ENCODE measurements at regions not wholly inside any gene's neighbourhood (a gene's known extent, or its start where the extent isn't known, plus 50 kb on each side); places are given as distances from the start of the nearest gene placed in this dataset.

GRCh38 chr1:230003409-230003808 is 63.6 kb upstream of the GALNT2 start:
- Mint-ChIP-seq H3K4me1 (no peaks in the 10 kb centered on the region), H3K4me3 (no peak overlapping the region), H3K9me3 (no peaks in the 10 kb centered on the region), H3K27ac (no peak overlapping the region), H3K36me3 (no peaks in the 10 kb centered on the region)
- no peak for ATAC-seq
- DNase-seq (ENCODE audit: low spot score in 2 of 2), result no peak

GRCh38 chr1:230005040-230005439 is 62.0 kb upstream of the GALNT2 start:
- Mint-ChIP-seq H3K4me3 (no peak overlapping the region), H3K9me3 (no peaks in the 10 kb centered on the region), H3K4me1 (no peaks in the 10 kb centered on the region), H3K36me3 (no peaks in the 10 kb centered on the region), H3K27ac (no peak overlapping the region)
- DNase-seq (ENCODE audit: low spot score in 2 of 2) (no peak), ATAC-seq (no peak)

- no peaks in the 10 kb centered on the region for H3K9me3 Mint-ChIP-seq
- no peaks in the 10 kb centered on the region for H3K4me1 Mint-ChIP-seq
- no peak overlapping the region for H3K4me3 Mint-ChIP-seq
- ATAC-seq (no peak), DNase-seq (ENCODE audit: low spot score in 2 of 2) (no peak)
- H3K27ac Mint-ChIP-seq, result no peak overlapping the region
- no peaks in the 10 kb centered on the region for H3K36me3 Mint-ChIP-seq
These were observed 58.3 kb upstream of the GALNT2 start for GRCh38 chr1:230008721-230009120.

GRCh38 chr1:230009611-230010313 is 57.3 kb upstream of the GALNT2 start:
- H3K27ac Mint-ChIP-seq, result no peak overlapping the region
- H3K36me3 Mint-ChIP-seq, result no peaks in the 10 kb centered on the region
- DNase-seq (ENCODE audit: low spot score in 2 of 2) (no peak), ATAC-seq (no peak)
- no peak overlapping the region for H3K4me3 Mint-ChIP-seq
- no peaks in the 10 kb centered on the region for H3K4me1 Mint-ChIP-seq
- H3K9me3 Mint-ChIP-seq, result no peaks in the 10 kb centered on the region

GRCh38 chr1:230010603-230011332 is 56.3 kb upstream of the GALNT2 start:
- ATAC-seq (no peak), DNase-seq (ENCODE audit: low spot score in 2 of 2) (no peak)
- no peaks in the 10 kb centered on the region for H3K4me1 Mint-ChIP-seq
- no peak overlapping the region for H3K4me3 Mint-ChIP-seq
- H3K27ac Mint-ChIP-seq, result no peak overlapping the region
- no peaks in the 10 kb centered on the region for H3K9me3 Mint-ChIP-seq
- H3K36me3 Mint-ChIP-seq, result no peaks in the 10 kb centered on the region

- Mint-ChIP-seq H3K4me1 (no peaks in the 10 kb centered on the region), H3K36me3 (no peaks in the 10 kb centered on the region), H3K4me3 (no peak overlapping the region), H3K27ac (no peak overlapping the region), H3K9me3 (no peaks in the 10 kb centered on the region)
- ATAC-seq (no peak), DNase-seq (ENCODE audit: low spot score in 2 of 2) (no peak)
These were observed 55.5 kb upstream of the GALNT2 start for GRCh38 chr1:230011333-230012092.

- no peaks in the 10 kb centered on the region for H3K36me3 Mint-ChIP-seq
- no peak overlapping the region for H3K27ac Mint-ChIP-seq
- ATAC-seq (no peak), DNase-seq (ENCODE audit: low spot score in 2 of 2) (no peak)
- no peak overlapping the region for H3K4me3 Mint-ChIP-seq
- H3K4me1 Mint-ChIP-seq, result no peaks in the 10 kb centered on the region
- no peaks in the 10 kb centered on the region for H3K9me3 Mint-ChIP-seq
These were observed 55.0 kb upstream of the GALNT2 start for GRCh38 chr1:230012093-230012393.

GRCh38 chr1:230012741-230013140 is 54.3 kb upstream of the GALNT2 start:
- DNase-seq (ENCODE audit: low spot score in 2 of 2), result no peak
- Mint-ChIP-seq H3K4me3 (no peak overlapping the region), H3K9me3 (no peaks in the 10 kb centered on the region), H3K36me3 (no peaks in the 10 kb centered on the region), H3K4me1 (no peaks in the 10 kb centered on the region), H3K27ac (no peak overlapping the region)
- ATAC-seq, result no peak

GRCh38 chr1:230016159-230016558 is 50.9 kb upstream of the GALNT2 start:
- Mint-ChIP-seq H3K4me3 (no peak overlapping the region), H3K36me3 (no peaks in the 10 kb centered on the region), H3K27ac (no peak overlapping the region), H3K4me1 (no peaks in the 10 kb centered on the region), H3K9me3 (no peaks in the 10 kb centered on the region)
- DNase-seq (ENCODE audit: low spot score in 2 of 2) (no peak), ATAC-seq (no peak)
